Fibroblast of lung (primary cell): ENCODE measurements at regions not wholly inside any gene's neighbourhood (a gene's known extent, or its start where the extent isn't known, plus 50 kb on each side); places are given as distances from the start of the nearest gene placed in this dataset.

ENCODE experiments used
- CTCF ChIP-seq, 2 donors: IDR thresholded peaks in 1 of 2; conservative IDR thresholded peaks in 1 of 2; 1 replicate in 1 of 2; 2 replicates in 1 of 2; pipeline ENCODE4 v1.5.1; 2011 to 2012; ENCODE audit warnings: low read length in 2 of 2, control low read depth in 1 of 2, inconsistent platforms in 1 of 2, low read depth in 1 of 2, mild to moderate bottlenecking in 1 of 2
- EZH2 ChIP-seq: IDR thresholded peaks from 2 replicates; pipeline ENCODE4 v1.5.1; 2012; ENCODE audit warnings: low read length, control low read depth, mild to moderate bottlenecking; ENCODE audit errors: missing control alignments

DNA sequence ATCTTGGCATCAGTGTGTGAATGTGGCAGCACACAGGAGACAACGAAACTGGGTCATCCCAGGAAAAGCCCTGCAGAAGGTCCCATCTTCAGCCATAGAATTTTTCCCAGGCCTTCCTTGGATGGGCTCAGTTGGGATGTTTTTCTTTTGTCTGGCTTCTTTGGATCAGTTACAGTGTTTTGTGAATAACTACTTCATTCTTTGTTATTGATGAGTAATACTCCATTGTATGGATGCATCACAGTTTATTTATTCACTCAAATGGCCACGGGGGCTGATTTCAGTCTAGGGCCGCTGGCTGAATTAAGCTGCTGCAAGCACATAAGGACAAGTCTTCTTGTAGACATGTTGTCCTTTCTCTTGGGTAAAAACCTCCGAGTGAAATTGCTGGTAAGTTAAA, 81.3 kb upstream of the CD93 start:
- TF ChIP-seq CTCF (conservative IDR thresholded peaks at IDR 0.05 in 1 of 2, IDR thresholded peaks at IDR 0.05 in 1 of 2; ENCODE audit: low read depth in 1 of 2, low read length in 2 of 2) (no peak), EZH2 (no peak)
